IMR-90 (cell line): ENCODE measurements at regions not wholly inside any gene's neighbourhood (a gene's known extent, or its start where the extent isn't known, plus 50 kb on each side); places are given as distances from the start of the nearest gene placed in this dataset.

ENCODE experiments used
- ATAC-seq: fragments of 200-7000 bp; cut with Tn5 transposase; 2 replicates; pipeline ENCODE4 v1.9.1; 2020; ENCODE audit warnings: low read depth, mild to moderate bottlenecking, moderate library complexity
- BruUV-seq: library from RNA; stranded (reverse); fragments of 400-500 nt; replicated peaks from 2 replicates; lab custom pipeline; 2021; lab: Mats Ljungman, UMichigan
- CTCF ChIA-PET: fragments of 300-600 bp; formaldehyde crosslinking; extraction: SDS; loops from one replicate; lab custom pipeline; 2021; ENCODE audit warnings: antibody characterized with exemption; lab: Yijun Ruan, JAX
- POLR2A ChIA-PET: fragments of 300-600 bp; sonication (Branson Sonifier 250); formaldehyde crosslinking; loops from one replicate; lab custom pipeline; 2022; ENCODE audit warnings: antibody characterized with exemption; ENCODE audit not compliant: unreplicated experiment; lab: Charles Lee
- DNase-seq: peaks from one replicate; pipeline ENCODE4 v3.0.0; 2013
- H2AFZ ChIP-seq: replicated peaks from 2 replicates; pipeline ENCODE3; 2013; ENCODE audit warnings: low read length, mild to moderate bottlenecking; ENCODE audit not compliant: poor library complexity
- H2AK5ac ChIP-seq: 2 replicates; pipeline ENCODE4 v1.6.1; 2013; ENCODE audit warnings: low read depth, low read length, inconsistent platforms
- H2AK9ac ChIP-seq: replicated peaks from 2 replicates; pipeline ENCODE3; 2013; ENCODE audit warnings: mild to moderate bottlenecking, low read depth, low read length, moderate library complexity; ENCODE audit not compliant: poor library complexity
- H2BK120ac ChIP-seq: 2 replicates; pipeline ENCODE4 v1.6.1; 2013; ENCODE audit warnings: low read depth, low read length, inconsistent platforms
- H2BK15ac ChIP-seq: 3 replicates; pipeline ENCODE4 v1.6.1; 2013; ENCODE audit warnings: low read depth, low read length, inconsistent platforms
- H2BK20ac ChIP-seq: 2 replicates; pipeline ENCODE4 v1.6.1; 2013; ENCODE audit warnings: low read depth, mild to moderate bottlenecking, inconsistent platforms, low read length, moderate library complexity
- H2BK5ac ChIP-seq: 2 replicates; pipeline ENCODE4 v1.6.1; 2013; ENCODE audit warnings: mild to moderate bottlenecking, low read depth, low read length, inconsistent platforms; ENCODE audit not compliant: poor library complexity, severe bottlenecking
- H3K14ac ChIP-seq: replicated peaks from 2 replicates; pipeline ENCODE4 v1.6.1; 2013; ENCODE audit warnings: low read depth, low read length, inconsistent platforms
- H3K18ac ChIP-seq: 2 replicates; pipeline ENCODE4 v1.6.1; 2013; ENCODE audit warnings: low read depth, low read length, control low read depth
- H3K23ac ChIP-seq: 2 replicates; pipeline ENCODE4 v1.6.1; 2013; ENCODE audit warnings: low read depth, low read length, inconsistent platforms
- H3K27ac ChIP-seq: 2 replicates; pipeline ENCODE4 v1.5.1; 2013; ENCODE audit warnings: mild to moderate bottlenecking, control low read depth, low read length; ENCODE audit not compliant: insufficient read depth
- H3K27me3 ChIP-seq: 2 replicates; pipeline ENCODE4 v1.6.1; 2013; ENCODE audit warnings: low read length; ENCODE audit not compliant: control insufficient read depth, insufficient read depth
- H3K36me3 ChIP-seq: 2 replicates; pipeline ENCODE4 v1.6.1; 2013; ENCODE audit warnings: low read length, mixed read lengths; ENCODE audit not compliant: control insufficient read depth, insufficient read depth
- H3K4ac ChIP-seq: 2 replicates; pipeline ENCODE4 v1.6.1; 2013; ENCODE audit warnings: low read depth, low read length, inconsistent platforms
- H3K4me1 ChIP-seq: 2 replicates; pipeline ENCODE4 v1.6.1; 2013; ENCODE audit warnings: low read length, mixed read lengths; ENCODE audit not compliant: control insufficient read depth, insufficient read depth
- H3K4me2 ChIP-seq: 2 replicates; pipeline ENCODE4 v1.6.1; 2013; ENCODE audit warnings: low read depth, mild to moderate bottlenecking, control low read depth, low read length, moderate library complexity
- H3K4me3 ChIP-seq: 2 replicates; pipeline ENCODE4 v1.5.1; 2013; ENCODE audit warnings: low read depth, mild to moderate bottlenecking, control low read depth, low read length, moderate library complexity; ENCODE audit not compliant: insufficient read depth
- H3K56ac ChIP-seq: 2 replicates; pipeline ENCODE4 v1.6.1; 2013; ENCODE audit warnings: low read length, inconsistent platforms; ENCODE audit not compliant: insufficient read depth; ENCODE audit errors: extremely low read depth
- H3K79me1 ChIP-seq, 2 experiments: 2 replicates each; pipeline ENCODE4 v1.6.1; 2013; ENCODE audit warnings: low read length in 2 of 2, inconsistent platforms in 1 of 2, low read depth in 1 of 2
- H3K9ac ChIP-seq: 2 replicates; pipeline ENCODE4 v1.6.1; 2013; ENCODE audit warnings: low read depth, low read length, control low read depth
- H3K9me1 ChIP-seq: 2 replicates; pipeline ENCODE4 v1.6.1; 2013; ENCODE audit warnings: low read length, inconsistent platforms; ENCODE audit not compliant: insufficient read depth
- H3K9me3 ChIP-seq: 2 replicates; pipeline ENCODE4 v1.6.1; 2013; ENCODE audit warnings: low read length; ENCODE audit not compliant: control insufficient read depth, insufficient read depth
- H4K20me1 ChIP-seq: 2 replicates; pipeline ENCODE4 v1.6.1; 2013; ENCODE audit warnings: low read length, inconsistent platforms; ENCODE audit not compliant: insufficient read depth
- H4K5ac ChIP-seq: 2 replicates; pipeline ENCODE4 v1.6.1; 2013; ENCODE audit warnings: mild to moderate bottlenecking, low read depth, low read length, control low read depth
- H4K8ac ChIP-seq, 2 experiments: 2 replicates each; pipeline ENCODE4 v1.6.1; 2013; ENCODE audit warnings: low read depth in 2 of 2, low read length in 2 of 2, control low read depth in 1 of 2, inconsistent platforms in 1 of 2
- H4K91ac ChIP-seq: 2 replicates; pipeline ENCODE4 v1.6.1; 2013; ENCODE audit warnings: low read depth, low read length, inconsistent platforms; ENCODE audit not compliant: insufficient read depth
- CHD1 ChIP-seq: IDR thresholded peaks from 2 replicates; pipeline ENCODE4 v1.6.1; 2012; ENCODE audit warnings: low read depth, low read length, improper control_type of control experiment
- ELK1 ChIP-seq: fragments of 150-350 bp; IDR thresholded peaks from 2 replicates; pipeline ENCODE4 v1.6.1; 2016; ENCODE audit warnings: low read depth, mild to moderate bottlenecking, low read length, moderate library complexity, borderline replicate concordance
- MAFK ChIP-seq: IDR thresholded peaks from 2 replicates; pipeline ENCODE4 v1.6.1; 2012; ENCODE audit warnings: low read depth, low read length, improper control_type of control experiment
- NFE2L2 ChIP-seq: fragments of 150-350 bp; IDR thresholded peaks from 2 replicates; pipeline ENCODE4 v1.6.1; 2016; ENCODE audit warnings: low read depth, mild to moderate bottlenecking, low read length
- RFX5 ChIP-seq: IDR thresholded peaks from 2 replicates; pipeline ENCODE4 v1.8.0; 2012; ENCODE audit warnings: low read depth, mild to moderate bottlenecking, low read length, moderate library complexity
- WGBS, 2 experiments: methylation state at CpG; one replicate each; pipeline versions ENCODE4 v1.1.5 to v1.1.7; 2013; ENCODE audit warnings: missing lambda C conversion rate in 2 of 2; ENCODE audit not compliant: insufficient read length in 1 of 2; ENCODE audit errors: extremely low coverage in 2 of 2; 5-methylcytosine and 5-hydroxymethylcytosine counted together
- dilution Hi-C: fragments of 300-500 bp; cut with HindIII; formaldehyde crosslinking; loops from one replicate; pipeline ENCODE4 v1.14.3; 2018; ENCODE audit warnings: low sequenced_read_pairs; ENCODE audit not compliant: unreplicated experiment
- in situ Hi-C: fragments of 300-500 bp; cut with MboI; formaldehyde crosslinking; loops from 3 replicates; pipeline ENCODE4 v1.14.3; 2019; ENCODE audit warnings: low sequenced_read_pairs, inconsistent platforms, mixed read lengths
- intact Hi-C: fragments of 100-400 bp; cut with micrococcal nuclease; formaldehyde crosslinking; loops from 2 replicates; pipeline ENCODE4 v1.10.0; 2022

GRCh38 chr5:82674671-82675070 lies 396.5 kb upstream of the RPS23 start:
- CTCF ChIA-PET, result no interaction called here
- H3K56ac ChIP-seq, result no peak overlapping the region
- H4K8ac ChIP-seq, result no peak overlapping the region
- DNase-seq (no peak), ATAC-seq (no peak)
- no peaks in the 10 kb centered on the region for H4K20me1 ChIP-seq
- no peak overlapping the region for H2BK5ac ChIP-seq
- no peak overlapping the region for H3K23ac ChIP-seq
- no peak overlapping the region for H3K27ac ChIP-seq
- no peak overlapping the region for H2BK15ac ChIP-seq
- H2BK20ac ChIP-seq, result no peak overlapping the region
- no peak overlapping the region for H3K4me2 ChIP-seq
- H3K18ac ChIP-seq, result no peak overlapping the region
- no TSS peak for BruUV-seq
- no peak overlapping the region for H4K91ac ChIP-seq
- no peaks in the 10 kb centered on the region for H3K4me1 ChIP-seq
- no peaks in the 10 kb centered on the region for H3K9me1 ChIP-seq
- H3K79me1 ChIP-seq, result no peaks in the 10 kb centered on the region
- TF ChIP-seq NFE2L2 (no peak), MAFK (no peak), RFX5 (no peak), ELK1 (no peak), CHD1 (no peak)
- H3K27me3 ChIP-seq, result no peaks in the 10 kb centered on the region; the same call in none of the 2 replicates
- no peaks in the 10 kb centered on the region for H3K36me3 ChIP-seq
- dilution Hi-C loops (no loop called here), intact Hi-C loops (no loop called here), in situ Hi-C loops (no loop called here)
- H2AFZ ChIP-seq, result no peak overlapping the region
- no peak overlapping the region for H3K4ac ChIP-seq
- no peak overlapping the region for H3K9ac ChIP-seq
- no peak overlapping the region for H2AK9ac ChIP-seq
- POLR2A ChIA-PET, result no interaction called here
- no peak overlapping the region for H4K5ac ChIP-seq
- no peak overlapping the region for H2AK5ac ChIP-seq
- no CpG with 5 or more reads among the region's 1 CpG for WGBS, 2 experiments
- no peak overlapping the region for H2BK120ac ChIP-seq
- H3K9me3 ChIP-seq, result no peaks in the 10 kb centered on the region
- H3K4me3 ChIP-seq, result no peak overlapping the region
- no peak overlapping the region for H3K14ac ChIP-seq
